HG03460 (cell line): ENCODE measurements at regions not wholly inside any gene's neighbourhood (a gene's known extent, or its start where the extent isn't known, plus 50 kb on each side); places are given as distances from the start of the nearest gene placed in this dataset.

ENCODE experiments used
- ATAC-seq: cut with Tn5 transposase; IDR thresholded peaks from one replicate; pipeline ENCODE4 v1.9.1; 2021; ENCODE audit not compliant: unreplicated experiment

DNA sequence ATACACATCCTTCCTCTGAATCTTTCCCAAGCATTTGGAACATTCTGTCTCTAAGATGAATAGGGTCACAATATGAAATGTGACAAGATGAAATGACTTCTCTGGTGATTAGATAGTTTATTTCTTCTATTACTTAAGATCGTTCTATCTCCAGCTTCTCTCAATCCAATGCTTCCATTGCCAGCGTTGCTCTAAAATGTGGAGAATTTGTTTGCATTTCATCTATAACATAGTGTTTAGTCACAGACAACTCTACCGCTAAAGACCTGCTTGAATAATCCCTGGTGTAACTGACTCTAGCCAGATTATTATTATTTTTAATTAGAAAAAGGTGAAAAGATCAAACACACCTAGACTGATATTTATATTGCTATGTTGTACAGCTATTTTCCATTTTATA lies 184.7 kb upstream of the PRICKLE1 start:
- ATAC-seq: no peak

DNA sequence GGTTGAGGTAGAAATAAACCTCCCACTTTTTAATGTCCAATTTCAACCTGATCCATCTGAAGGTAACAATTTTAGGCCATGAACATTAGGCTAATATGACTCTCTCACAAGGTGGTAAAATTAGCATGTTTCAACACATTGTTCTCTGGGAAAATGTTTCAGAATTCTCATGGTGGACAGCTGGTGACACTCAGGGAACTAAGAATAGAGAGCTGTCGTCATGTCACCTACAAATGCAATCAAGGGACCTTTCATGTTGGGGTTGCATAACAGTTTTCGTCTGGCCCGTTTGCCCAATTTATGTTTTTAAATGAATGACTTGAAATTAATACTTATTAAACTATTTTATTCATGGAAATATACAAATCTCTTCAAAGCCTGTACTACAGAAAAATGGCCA lies 180.7 kb upstream of the PRICKLE1 start:
- ATAC-seq: no peak

DNA sequence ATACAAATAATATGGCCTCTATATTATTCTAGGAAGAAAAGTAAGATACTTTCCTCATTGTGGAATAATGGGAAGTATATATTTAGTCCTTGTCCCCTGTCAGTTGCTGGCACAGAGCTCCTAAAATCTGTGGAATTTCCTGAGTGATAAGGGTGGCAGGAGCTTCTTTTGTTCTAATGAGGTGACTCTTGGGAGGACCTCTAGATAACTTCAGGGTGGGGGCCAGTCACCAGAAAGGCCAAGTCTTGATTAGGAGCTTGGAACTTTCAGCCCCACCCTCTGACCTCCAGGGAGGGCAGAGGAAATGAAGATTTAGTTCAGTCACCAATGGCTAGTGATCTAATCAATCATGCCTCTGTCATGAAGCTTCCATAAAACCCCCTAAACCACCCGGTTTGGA lies 179.9 kb upstream of the PRICKLE1 start:
- no peak for ATAC-seq

DNA sequence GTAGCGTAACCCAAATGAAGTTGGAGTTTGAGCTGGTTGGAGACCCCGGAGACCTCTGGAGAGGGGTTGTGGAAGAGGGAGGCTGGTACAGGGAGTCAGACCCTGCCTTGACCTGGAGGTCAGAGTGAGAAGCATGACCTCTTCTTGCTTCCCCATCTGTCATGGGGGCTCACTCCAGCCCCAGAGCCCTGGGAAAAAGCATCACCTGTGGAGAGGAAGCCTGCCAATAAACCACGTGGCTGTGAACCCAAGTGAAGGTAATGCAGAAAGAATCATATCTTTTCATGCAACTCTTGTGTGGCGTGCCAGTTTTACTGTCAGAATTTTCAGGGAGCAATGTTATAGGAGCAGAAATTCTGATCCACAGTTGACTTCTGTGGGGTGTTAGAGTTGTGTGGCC lies 178.5 kb upstream of the PRICKLE1 start:
- ATAC-seq: no peak

DNA sequence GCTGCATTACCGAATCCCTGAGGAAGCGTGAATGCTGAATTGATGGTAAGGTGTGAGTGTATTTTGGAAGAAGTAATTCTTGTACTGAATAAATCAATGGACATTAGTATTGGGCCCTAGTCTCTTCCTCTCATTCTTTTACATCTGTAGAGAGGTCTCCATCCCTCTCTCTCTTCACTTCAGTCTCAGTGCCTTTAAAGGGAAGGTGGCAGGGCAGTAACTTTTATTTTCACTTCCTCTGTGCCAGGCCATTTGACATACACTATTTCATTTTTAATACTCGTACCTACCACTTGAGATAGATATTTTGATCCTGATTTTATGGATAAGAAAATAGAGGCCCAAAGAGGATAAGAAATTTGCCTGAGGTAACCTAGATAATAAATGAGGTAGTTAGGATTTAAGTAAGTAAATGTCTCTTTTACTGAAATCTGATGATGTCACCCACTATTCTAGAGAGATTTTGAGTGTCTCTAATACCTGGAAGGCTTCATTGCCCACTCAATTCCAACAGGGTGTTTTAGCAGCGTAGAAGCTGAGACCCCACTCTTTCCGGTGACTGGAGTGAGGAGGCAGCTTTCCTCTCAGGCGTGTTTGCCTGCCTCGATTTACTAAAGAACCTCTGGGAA lies 177.9 kb upstream of the PRICKLE1 start:
- ATAC-seq: no peak

DNA sequence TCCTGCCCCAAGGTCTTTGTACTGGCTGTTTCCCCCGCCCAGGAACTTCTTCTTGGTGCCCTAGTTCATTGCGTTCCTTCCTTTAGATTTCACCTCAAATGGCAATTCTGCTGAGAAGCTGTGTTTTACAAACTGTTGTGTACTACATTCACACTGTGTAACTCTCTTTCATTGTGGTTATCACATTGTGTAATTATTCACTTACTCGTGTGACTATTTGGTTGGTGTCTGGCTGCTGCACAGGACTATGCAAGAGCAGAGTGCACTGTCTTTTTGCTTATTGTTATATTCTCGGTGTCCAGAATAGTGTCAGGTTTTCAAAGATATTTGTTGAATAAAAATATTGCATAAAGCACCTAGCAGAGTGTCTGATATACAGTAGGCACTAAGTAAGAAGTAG lies 177.2 kb upstream of the PRICKLE1 start:
- peak; percentile 53 for ATAC-seq

- no peak for ATAC-seq
Measured at GRCh38 chr12:42766026-42766425, 176.5 kb upstream of the PRICKLE1 start.

- ATAC-seq: no peak
Measured at GRCh38 chr12:42763682-42764081, 174.1 kb upstream of the PRICKLE1 start.

DNA sequence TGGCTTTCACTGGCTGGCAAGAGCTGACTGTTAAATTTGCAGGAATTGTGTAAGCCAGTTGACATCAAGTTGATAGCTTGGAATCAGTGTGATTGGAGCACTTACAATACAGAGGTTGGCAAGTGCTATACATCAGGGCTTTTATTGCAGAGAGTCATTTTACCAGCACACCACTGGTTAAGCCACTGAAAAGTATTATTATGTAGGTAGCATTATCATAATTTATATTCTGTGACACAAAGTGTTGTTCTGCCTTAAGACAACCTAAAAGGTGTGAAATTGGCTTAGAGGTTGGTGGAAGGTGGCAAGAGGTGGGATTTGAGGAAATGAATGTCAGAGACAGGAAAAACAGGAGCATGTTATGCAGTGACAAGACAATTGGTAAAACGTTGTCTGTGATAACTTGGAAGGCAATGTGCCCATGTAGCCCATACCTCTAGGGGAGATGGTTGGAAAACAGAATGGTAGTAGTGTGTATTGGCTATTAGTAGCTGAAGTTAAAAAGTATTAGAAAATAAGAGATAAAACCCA lies 172.9 kb upstream of the PRICKLE1 start:
- no peak for ATAC-seq

GRCh38 chr12:42761601-42762350 lies 172.2 kb upstream of the PRICKLE1 start:
- ATAC-seq: no peak

GRCh38 chr12:42761086-42761485 lies 171.5 kb upstream of the PRICKLE1 start:
- ATAC-seq: no peak

- ATAC-seq: no peak
Measured at GRCh38 chr12:42760550-42760949, 171.0 kb upstream of the PRICKLE1 start.

GRCh38 chr12:42759622-42760273 lies 170.2 kb upstream of the PRICKLE1 start:
- no peak for ATAC-seq

DNA sequence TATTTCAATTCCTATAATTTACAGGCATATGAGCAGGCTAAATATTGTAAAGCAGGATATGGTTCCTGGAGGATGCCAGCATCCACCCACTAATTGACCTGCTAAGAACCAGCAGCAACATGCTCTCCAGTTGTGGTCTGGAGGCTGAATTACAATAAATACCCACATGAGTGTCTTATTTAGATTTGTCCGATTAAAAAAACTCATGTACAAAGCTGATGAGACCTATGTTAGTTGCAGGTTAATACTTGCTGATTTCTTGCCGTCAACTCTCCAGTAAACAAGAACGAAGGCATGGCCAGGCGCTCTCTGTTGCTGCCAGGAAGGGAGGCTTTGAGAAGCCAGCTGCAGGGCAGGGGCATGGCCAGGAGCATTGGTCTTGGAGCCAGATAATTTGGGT lies 169.3 kb upstream of the PRICKLE1 start:
- no peak for ATAC-seq

DNA sequence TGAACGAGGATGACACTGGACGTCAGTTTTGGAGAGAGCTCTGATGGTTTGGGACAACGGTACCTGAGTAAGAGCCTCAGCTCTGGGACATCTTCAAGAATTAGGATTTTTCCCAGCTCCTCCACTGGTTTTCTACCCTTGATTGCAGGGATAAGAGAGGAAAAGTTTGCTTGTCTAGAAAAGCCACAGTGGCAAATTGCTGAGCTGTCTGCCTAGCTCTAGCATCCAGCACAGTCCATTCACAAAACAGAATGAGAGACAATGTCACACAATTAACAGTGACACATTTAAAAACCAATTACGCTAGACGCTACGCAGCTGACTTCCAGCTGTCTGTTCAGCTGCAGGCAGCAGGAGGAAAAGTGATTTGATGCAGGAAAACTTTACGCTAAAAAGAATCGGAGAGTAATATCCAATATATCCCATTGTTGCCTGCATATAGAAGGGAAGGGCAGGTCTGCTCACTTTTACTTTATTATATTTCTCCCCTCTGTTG lies 168.1 kb upstream of the PRICKLE1 start:
- ATAC-seq: no peak

DNA sequence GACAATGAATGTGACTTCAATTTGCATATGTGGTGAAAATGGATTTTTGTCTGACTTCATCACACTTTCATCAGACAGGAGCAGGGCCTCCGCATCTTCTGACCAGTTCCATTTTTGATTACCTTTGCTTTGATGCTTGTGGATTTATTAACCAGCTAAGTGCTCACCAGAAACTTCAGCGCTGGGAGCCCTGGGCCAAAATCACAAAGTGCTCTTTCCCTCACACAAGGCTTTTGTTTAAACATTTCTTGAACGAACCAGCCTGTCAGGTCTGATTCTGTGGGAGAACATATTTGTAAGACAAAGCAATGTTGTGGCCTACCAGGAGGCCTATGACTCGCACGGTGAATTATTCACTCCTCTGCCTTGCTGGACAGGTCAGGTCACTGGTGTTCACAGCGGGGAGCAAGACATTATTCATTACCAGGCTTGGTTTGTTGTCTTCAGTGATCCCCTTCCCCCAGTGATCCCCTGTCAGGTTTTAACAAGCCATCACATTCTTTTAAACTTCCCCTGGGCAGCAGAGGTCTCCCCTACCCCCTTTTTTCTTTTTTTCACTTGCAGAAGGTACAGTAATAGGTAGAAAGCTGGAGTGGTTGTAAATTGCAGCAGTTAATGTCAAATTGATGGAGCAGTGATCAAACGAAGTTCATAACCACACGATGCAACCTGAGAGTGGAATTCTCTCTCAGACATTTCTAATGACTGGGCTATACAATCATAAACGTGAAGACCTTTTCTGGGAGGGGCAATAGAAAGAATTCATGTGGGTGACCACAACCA lies 167.5 kb upstream of the PRICKLE1 start:
- peak; percentile 55 for ATAC-seq

DNA sequence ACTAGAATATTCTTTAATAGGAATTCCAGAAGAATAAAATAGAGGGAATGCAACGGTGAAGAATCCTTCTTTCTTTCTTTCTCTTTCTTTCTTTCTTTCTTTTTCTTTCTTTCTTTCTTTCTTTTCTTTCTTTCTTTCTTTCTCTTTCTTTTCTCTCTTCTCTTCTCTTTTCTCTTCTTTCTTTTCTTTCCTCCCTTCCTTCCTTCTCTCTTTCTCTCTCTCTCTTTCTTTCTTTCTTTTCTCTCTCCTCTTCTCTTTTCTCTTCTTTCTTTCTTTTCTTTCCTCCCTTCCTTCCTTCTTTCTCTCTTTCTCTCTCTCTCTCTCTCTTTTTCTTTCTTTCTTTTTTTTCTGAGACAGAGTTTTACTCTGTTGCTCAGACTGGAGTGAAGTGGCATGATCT lies 160.8 kb upstream of the PRICKLE1 start:
- ATAC-seq: no peak

DNA sequence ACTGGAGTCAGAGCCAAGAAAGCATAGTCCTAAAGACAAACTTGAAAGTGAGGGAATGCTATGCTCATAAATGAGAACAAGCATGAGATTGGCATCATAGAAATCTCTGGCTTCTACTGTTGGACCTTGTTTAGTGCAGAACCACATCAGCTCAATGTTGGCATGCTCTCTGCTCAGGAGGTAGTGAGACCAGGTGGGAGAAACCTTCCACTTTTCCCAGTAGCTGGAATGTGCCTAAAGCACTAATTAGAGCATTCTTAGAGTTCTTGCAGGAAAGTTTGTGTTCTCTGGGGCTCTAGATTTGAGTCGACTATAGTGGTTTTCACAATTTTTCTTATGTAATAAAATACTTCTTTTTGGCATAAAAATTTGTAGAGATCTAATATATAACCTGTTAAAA lies 159.7 kb upstream of the PRICKLE1 start:
- ATAC-seq: no peak

GRCh38 chr12:42744539-42745182 lies 155.1 kb upstream of the PRICKLE1 start:
- ATAC-seq: no peak

GRCh38 chr12:42742716-42743115 lies 153.2 kb upstream of the PRICKLE1 start:
- no peak for ATAC-seq
